Heart left ventricle (tissue), 13 donors: ENCODE measurements at regions not wholly inside any gene's neighbourhood (a gene's known extent, or its start where the extent isn't known, plus 50 kb on each side); places are given as distances from the start of the nearest gene placed in this dataset.

Experiments
- CTCF ChIP-seq, 12 donors: fragments of 200-600 bp; sonication (generic) in 4 of 12; IDR thresholded peaks; one replicate each; pipeline versions ENCODE4 v1.5.0 to v1.8.0; 2018 to 2022; ENCODE audit warnings: antibody characterized with exemption in 12 of 12, mild to moderate bottlenecking in 5 of 12
- POLR2A ChIP-seq, 2 donors: fragments of 450-650 bp; IDR thresholded peaks; one replicate each; pipeline ENCODE4 v1.6.1; 2017; ENCODE audit warnings: antibody characterized with exemption in 2 of 2, mild to moderate bottlenecking in 2 of 2, moderate library complexity in 2 of 2
- donor health status: ischemic (EF 13 %, LVEDD 7.1; RV severe dilation, severe dysfunction).
- donor health status: DM: no; HTN: yes; CAD: no.
- donor health status: DM: no; HTN: no; CAD: no.
- donor health status: ischemic (EF 25% LVEDD 6.9; RV normal size, moderate dysfunction).
- donor health status: ischemic (EF 25% LVEDD 5.7; RV mildly dilated, moderate dysfunction).
- donor health status: ischemic (EF 35%, LVEDD 5.7; RV mildly dilated, moderate dysfunction).
- donor health status: nonischemic (EF 11% LVEDD 7.7; RV severe dilation, severe dysfunction).
- donor health status: DM: yes; HTN: yes; CAD: no.
- donor health status: PGD.
- donor health status: ischemic (EF 29% LVEDD 5.4; RV normal size, mild dysfunction).
- donor health status: nonischemic (EF 23%, LVEDD 6.1; RV moderate dilation, normal function).

DNA sequence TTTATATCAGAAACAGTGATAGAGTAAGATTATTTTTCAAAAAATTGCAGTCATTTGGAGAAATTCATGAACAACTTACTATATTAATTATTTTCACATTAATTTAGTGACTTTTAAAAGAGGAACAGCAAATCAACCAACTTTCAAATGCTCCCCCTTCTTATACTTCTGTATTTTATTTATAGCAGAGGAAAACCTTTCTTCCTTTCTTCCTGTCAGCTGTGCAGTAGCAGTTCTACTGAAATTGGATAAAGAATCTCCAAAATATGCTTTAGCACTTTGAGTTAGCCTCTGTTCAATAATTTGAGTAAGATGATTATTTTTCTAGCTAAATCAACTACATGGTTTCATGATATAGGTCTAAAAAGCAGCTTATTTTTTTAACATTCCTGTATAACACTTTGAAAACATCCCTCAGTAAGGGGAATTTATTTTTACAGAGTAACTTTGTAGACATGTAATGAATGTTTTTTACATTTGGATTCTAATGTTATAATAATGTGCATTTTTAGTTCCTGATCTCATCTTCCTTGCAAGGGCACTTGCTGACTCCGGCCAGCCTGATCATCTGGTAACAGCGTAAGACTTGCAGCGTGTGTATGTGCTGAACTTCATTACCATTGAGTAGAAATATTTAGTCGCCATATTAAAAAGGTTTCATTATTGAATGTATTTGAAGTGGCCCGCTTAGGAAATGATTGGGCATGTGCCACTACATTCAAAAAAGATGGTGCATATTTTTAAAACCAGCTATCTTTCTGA is 158.3 kb upstream of the HDAC9 start:
- TF ChIP-seq CTCF (IDR thresholded peaks at IDR 0.05) (no peak), POLR2A (IDR thresholded peaks at IDR 0.05) (no peak)
